Right ventricle myocardium inferior (tissue), 1 donor: ENCODE measurements at regions not wholly inside any gene's neighbourhood (a gene's known extent, or its start where the extent isn't known, plus 50 kb on each side); places are given as distances from the start of the nearest gene placed in this dataset.

Experiments used
- ATAC-seq: fragments of 200-7000 bp; cut with Tn5 transposase; one replicate; pipeline ENCODE4 v1.9.1; 2020; ENCODE audit warnings: mild to moderate bottlenecking, moderate library complexity
- DNase-seq: peaks from one replicate; pipeline ENCODE4 v3.0.0; 2021; ENCODE audit errors: missing footprints
- intact Hi-C: fragments of 100-400 bp; cut with DNase I; formaldehyde crosslinking; loops from one replicate; pipeline ENCODE4 v1.11.0; 2022
- donor health status: DM: no; HTN: yes; CAD: no; lungs with severe emphysema.

GRCh38 chr20:52793339-52793963 lies 178.7 kb upstream of the TSHZ2 start:
- intact Hi-C loops, result loop anchor here (5.0 kb wide), 1 partner anchor 41 kb away; no protein-coding TSS in a partner anchor
- ATAC-seq, result no peak

GRCh38 chr20:52791091-52791490 lies 181.1 kb upstream of the TSHZ2 start:
- peak; percentile 88 for ATAC-seq
- no peak for DNase-seq

More at GRCh38 chr20:52793339-52793963, 178.7 kb upstream of the TSHZ2 start:
- DNase-seq, result no peak

DNA sequence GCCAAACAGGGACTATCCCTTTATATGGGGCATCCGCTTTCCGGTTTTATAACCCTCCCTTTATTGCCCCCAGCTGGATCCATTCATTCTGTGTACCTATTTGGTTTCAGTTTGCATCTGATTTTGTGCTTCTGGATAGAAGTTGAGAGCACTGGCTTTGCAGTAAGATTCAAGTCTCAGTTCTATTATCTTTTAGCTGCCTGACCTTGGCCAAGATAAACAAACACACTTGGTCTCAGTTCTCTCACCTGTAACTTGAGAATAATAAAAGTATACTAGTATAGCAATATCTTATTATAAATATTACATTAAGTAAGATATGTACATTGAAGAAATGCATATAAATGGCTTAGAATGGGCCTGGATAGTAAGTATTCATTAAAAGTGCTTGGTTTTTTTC lies 182.4 kb upstream of the TSHZ2 start:
- intact Hi-C loops, result loop anchor here (5.0 kb wide), 1 partner anchor 37 kb away; no protein-coding TSS in a partner anchor
- no peak for DNase-seq
- ATAC-seq, result no peak

More at GRCh38 chr20:52791091-52791490, 181.1 kb upstream of the TSHZ2 start:
- intact Hi-C loops, result loop anchor here (5.0 kb wide), 1 partner anchor 39 kb away; no protein-coding TSS in a partner anchor

DNA sequence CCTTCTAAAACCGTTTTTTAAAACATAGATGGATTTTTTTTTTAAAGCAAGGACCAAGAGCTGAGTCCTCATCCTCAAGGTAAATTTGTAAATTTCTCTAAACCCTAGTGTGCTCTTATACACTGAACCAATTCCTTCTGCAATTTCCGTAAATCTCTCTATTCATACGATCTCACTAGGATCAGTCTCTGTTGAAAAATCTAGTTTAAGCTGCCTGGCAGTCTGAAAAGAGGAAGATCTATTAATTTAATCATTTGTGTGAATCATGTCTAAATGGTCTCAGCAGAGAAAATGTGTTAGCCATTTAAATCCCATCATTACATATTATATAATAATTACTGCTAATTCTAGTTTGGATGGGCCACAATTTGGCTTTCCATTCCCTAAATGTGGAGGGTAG lies 184.2 kb upstream of the TSHZ2 start:
- DNase-seq, result no peak
- intact Hi-C loops, result no loop called here

GRCh38 chr20:52787216-52787615 lies 184.9 kb upstream of the TSHZ2 start:
- intact Hi-C loops, result no loop called here
- DNase-seq, result no peak
- no peak for ATAC-seq

More for the DNA sequence above, 184.2 kb upstream of the TSHZ2 start:
- ATAC-seq, result no peak

GRCh38 chr20:52785679-52786078 lies 186.5 kb upstream of the TSHZ2 start:
- ATAC-seq, result peak; percentile 67
- intact Hi-C loops, result no loop called here
- DNase-seq, result no peak

GRCh38 chr20:52783769-52784168 lies 188.4 kb upstream of the TSHZ2 start:
- ATAC-seq (no peak), DNase-seq (no peak)
- intact Hi-C loops, result no loop called here

DNA sequence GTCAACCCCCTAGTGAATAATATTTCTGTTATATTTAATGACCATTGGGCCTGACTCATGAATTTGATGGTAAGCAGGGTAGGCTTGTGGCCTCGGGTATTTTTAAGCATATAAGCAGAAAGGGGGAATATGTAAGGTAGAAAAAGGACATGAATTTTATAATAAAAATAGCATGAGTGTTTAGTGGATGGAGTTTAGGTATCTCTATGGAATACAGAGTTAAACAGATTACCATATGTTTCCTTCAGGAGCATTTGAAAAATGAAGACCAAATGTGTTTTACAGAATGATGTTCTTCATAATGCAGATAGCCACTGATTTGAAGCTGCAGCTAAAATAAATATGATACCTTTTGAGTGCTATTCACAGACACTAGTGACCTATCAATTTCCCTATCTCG lies 191.7 kb upstream of the TSHZ2 start:
- DNase-seq (no peak), ATAC-seq (no peak)
- intact Hi-C loops, result no loop called here

GRCh38 chr20:52779125-52779524 lies 193.0 kb upstream of the TSHZ2 start:
- DNase-seq (no peak), ATAC-seq (no peak)
- intact Hi-C loops, result no loop called here

GRCh38 chr20:52777171-52777570 lies 195.0 kb upstream of the TSHZ2 start:
- DNase-seq (no peak), ATAC-seq (no peak)
- intact Hi-C loops, result no loop called here

DNA sequence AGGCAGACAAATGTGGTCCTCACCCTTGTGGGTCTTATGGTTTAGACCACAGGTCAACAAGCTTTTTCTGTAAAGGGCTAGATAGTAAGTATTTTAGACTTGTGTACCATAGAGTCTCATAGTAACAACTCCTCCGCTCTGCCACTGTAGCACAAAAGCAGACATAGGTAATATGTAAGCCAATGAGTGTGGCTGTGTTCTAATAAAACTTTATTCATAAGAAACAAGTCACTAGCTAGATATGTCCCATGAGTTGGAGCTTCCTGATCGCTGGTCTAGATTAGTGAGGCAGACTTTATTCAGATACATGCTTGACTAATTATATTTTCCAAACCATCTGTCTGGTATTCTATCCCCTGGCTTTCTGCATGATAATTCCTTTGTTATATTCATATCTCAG lies 196.4 kb upstream of the TSHZ2 start:
- DNase-seq (no peak), ATAC-seq (no peak)
- intact Hi-C loops, result no loop called here

DNA sequence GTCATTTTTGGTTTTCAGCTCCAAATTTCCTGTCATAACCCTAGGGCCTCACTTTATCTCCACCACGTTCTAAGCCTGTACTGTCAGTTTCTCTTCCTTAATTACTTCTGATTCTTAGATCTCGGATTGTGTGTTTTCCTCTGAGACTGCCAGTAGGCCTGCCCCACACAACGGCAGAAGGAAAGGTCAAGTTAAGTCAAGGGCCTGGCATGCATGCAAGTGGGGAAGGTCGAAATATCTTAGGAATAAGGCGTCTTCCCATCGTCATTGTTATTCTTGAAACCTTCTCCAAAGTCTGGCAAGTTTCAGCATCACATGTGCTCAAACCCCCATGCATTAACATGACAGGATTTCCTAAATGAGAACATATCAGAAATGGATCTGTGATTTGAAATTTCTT lies 203.5 kb upstream of the TSHZ2 start:
- DNase-seq (no peak), ATAC-seq (peak; percentile 65)
- intact Hi-C loops, result no loop called here

GRCh38 chr20:52766645-52767435 lies 205.3 kb upstream of the TSHZ2 start:
- peak; percentile 62 for ATAC-seq
- DNase-seq, result no peak
- intact Hi-C loops, result no loop called here

DNA sequence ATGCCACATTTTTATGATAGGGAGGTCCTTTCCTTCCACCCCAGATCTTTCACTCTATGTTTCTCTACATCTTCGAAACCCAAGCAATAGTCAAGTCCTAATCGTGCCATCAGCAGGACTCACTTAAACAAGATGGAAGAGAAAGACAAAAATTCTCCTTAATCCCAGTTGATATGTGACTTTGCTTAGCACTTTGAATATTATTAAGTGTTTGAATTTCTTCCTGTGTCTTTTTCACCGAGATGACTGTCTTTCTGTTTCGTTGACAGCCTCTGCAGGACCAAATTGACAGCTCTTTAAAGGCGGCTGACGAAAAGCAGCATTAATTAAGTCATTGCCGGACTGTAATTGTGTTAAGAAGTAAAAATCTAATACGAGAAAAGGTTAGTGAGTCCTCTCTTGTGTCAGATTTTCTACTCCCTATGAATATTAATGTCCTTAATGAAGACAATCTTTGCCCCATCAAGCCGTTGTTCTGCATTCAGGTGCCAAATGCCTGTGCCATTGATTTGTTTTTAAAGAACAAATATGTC lies 208.8 kb upstream of the TSHZ2 start:
- intact Hi-C loops, result no loop called here
- ATAC-seq, result no peak
- no peak for DNase-seq

GRCh38 chr20:52761867-52762266 lies 210.3 kb upstream of the TSHZ2 start:
- DNase-seq, result no peak
- peak; percentile 56 for ATAC-seq
- intact Hi-C loops, result no loop called here

- no peak for DNase-seq
- no peak for ATAC-seq
- intact Hi-C loops, result no loop called here
These were observed 211.4 kb upstream of the TSHZ2 start for GRCh38 chr20:52760791-52761190.

GRCh38 chr20:52757411-52757810 lies 214.7 kb upstream of the TSHZ2 start:
- DNase-seq (no peak), ATAC-seq (no peak)
- intact Hi-C loops, result no loop called here

GRCh38 chr20:52755744-52756143 lies 216.4 kb upstream of the TSHZ2 start:
- ATAC-seq (no peak), DNase-seq (no peak)
- intact Hi-C loops, result no loop called here

DNA sequence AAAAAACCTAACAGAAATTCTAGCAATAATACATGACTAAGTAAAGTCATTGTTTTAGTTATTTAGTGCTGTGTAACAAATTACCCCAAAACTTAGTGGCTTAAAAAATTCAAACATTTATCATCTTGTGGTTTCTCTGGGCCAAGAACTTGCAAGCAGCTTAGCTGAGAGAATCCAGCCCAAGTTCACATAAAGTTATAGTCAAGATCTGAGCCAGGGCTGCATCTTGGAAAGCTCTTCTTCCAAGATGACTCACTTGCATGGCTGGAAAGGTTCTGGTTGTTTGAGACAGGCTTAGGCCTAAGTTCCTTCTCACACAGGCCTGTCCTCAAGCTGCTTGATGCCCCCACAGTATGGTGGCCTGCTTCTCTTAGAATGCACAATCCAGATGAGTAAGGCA lies 217.8 kb upstream of the TSHZ2 start:
- DNase-seq, result no peak
- ATAC-seq, result no peak
- intact Hi-C loops, result loop anchor here (5.0 kb wide), 1 partner anchor 38 kb away; no protein-coding TSS in a partner anchor

DNA sequence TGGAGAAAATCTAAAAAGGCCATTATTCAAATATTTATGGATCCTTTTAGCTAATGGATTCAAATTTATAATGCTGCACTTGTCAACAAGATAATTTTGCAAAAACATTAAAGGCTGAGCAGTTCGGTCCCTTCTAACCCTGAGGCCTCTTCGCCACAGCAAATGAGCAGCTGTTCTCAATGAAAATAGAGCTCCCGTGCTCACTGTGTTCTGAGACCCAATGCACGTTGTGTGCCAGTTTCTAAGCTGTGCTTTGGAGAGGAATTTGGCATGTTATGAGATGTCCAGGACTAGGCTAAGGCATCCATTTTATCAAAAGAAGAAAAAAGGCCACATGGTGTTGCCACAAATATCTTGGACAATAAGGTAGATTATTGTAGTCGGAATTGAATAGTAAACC lies 220.1 kb upstream of the TSHZ2 start:
- no peak for ATAC-seq
- no peak for DNase-seq

More for the DNA sequence above, 220.1 kb upstream of the TSHZ2 start:
- intact Hi-C loops, result loop anchor here (5.0 kb wide), 1 partner anchor 40 kb away; no protein-coding TSS in a partner anchor
